ENCODE measurements at regions not wholly inside any gene's neighbourhood (a gene's known extent, or its start where the extent isn't known, plus 50 kb on each side); places are given as distances from the start of the nearest gene placed in this dataset.

- H3K9me3 ChIP-seq: no peaks in the 10 kb centered on the region
- no peaks in the 10 kb centered on the region for H3K36me3 ChIP-seq (ENCODE audit: control insufficient read depth, insufficient read depth, low read length)
- DNase-seq: no peak
- Mint-ChIP-seq H3K9me3 (ENCODE audit: unreplicated experiment) (no peaks in the 10 kb centered on the region), H3K27ac (ENCODE audit: unreplicated experiment) (no peak overlapping the region), H3K4me3 (ENCODE audit: unreplicated experiment) (no peak overlapping the region), H3K27me3 (ENCODE audit: insufficient read depth, unreplicated experiment) (no peaks in the 10 kb centered on the region), H3K4me1 (ENCODE audit: low read depth, unreplicated experiment) (peaks cover 24% of the 10 kb centered on the region), H3K36me3 (ENCODE audit: insufficient read depth, unreplicated experiment) (no peaks in the 10 kb centered on the region)
- H3K4me3 ChIP-seq (ENCODE audit: low read depth, low read length): no peak overlapping the region
- ChIA-PET CTCF (no interaction called here), POLR2A (no interaction called here)
- BruUV-seq (replicated peaks): no TSS peak
- TF ChIP-seq CTCF (IDR thresholded peaks at IDR 0.05; ENCODE audit: insufficient read depth in 1 of 2, low read depth in 1 of 2, low read length in 1 of 2, severe bottlenecking in 1 of 2, unreplicated experiment in 1 of 2): no peak
- intact Hi-C loops (cut with micrococcal nuclease; ENCODE audit: unreplicated experiment): no loop called here
- H3K4me1 ChIP-seq: peaks cover 5% of the 10 kb centered on the region; the same call in 1 of the 2 replicates
- no peaks in the 10 kb centered on the region for H3K27me3 ChIP-seq (replicated peaks; ENCODE audit: control insufficient read depth, insufficient read depth, low read length)
These were observed 101.3 kb upstream of the ID2 start for GRCh38 chr2:8580316-8581233.

- intact Hi-C loops (cut with micrococcal nuclease; ENCODE audit: unreplicated experiment): no loop called here
- no peaks in the 10 kb centered on the region for H3K27me3 ChIP-seq (replicated peaks; ENCODE audit: control insufficient read depth, insufficient read depth, low read length)
- POLR2A ChIA-PET: no interaction called here
These were observed 100.7 kb upstream of the ID2 start for GRCh38 chr2:8581234-8581561.

GRCh38 chr2:8581601-8582041, 100.2 kb upstream of the ID2 start:
- no peak for DNase-seq

More at GRCh38 chr2:8581234-8581561, 100.7 kb upstream of the ID2 start:
- Mint-ChIP-seq H3K4me1 (ENCODE audit: low read depth, unreplicated experiment) (peaks cover 19% of the 10 kb centered on the region), H3K4me3 (ENCODE audit: unreplicated experiment) (no peak overlapping the region), H3K27me3 (ENCODE audit: insufficient read depth, unreplicated experiment) (no peaks in the 10 kb centered on the region), H3K36me3 (ENCODE audit: insufficient read depth, unreplicated experiment) (no peaks in the 10 kb centered on the region), H3K27ac (ENCODE audit: unreplicated experiment) (no peak overlapping the region), H3K9me3 (ENCODE audit: unreplicated experiment) (no peaks in the 10 kb centered on the region)
- Histone ChIP-seq H3K9me3 (no peaks in the 10 kb centered on the region), H3K4me1 (peaks cover 8% of the 10 kb centered on the region; the same call in 1 of the 2 replicates), H3K4me3 (ENCODE audit: low read depth, low read length) (no peak overlapping the region), H3K36me3 (ENCODE audit: control insufficient read depth, insufficient read depth, low read length) (no peaks in the 10 kb centered on the region)
- no TSS peak for BruUV-seq (replicated peaks)
- no peak for DNase-seq
- no peak for TF ChIP-seq CTCF (IDR thresholded peaks at IDR 0.05; ENCODE audit: insufficient read depth in 1 of 2, low read depth in 1 of 2, low read length in 1 of 2, severe bottlenecking in 1 of 2, unreplicated experiment in 1 of 2)
- CTCF ChIA-PET: no interaction called here

More at GRCh38 chr2:8581601-8582041, 100.2 kb upstream of the ID2 start:
- Histone ChIP-seq H3K36me3 (ENCODE audit: control insufficient read depth, insufficient read depth, low read length) (no peaks in the 10 kb centered on the region), H3K9me3 (no peaks in the 10 kb centered on the region), H3K4me3 (ENCODE audit: low read depth, low read length) (no peak overlapping the region), H3K27me3 (replicated peaks; ENCODE audit: control insufficient read depth, insufficient read depth, low read length) (no peaks in the 10 kb centered on the region), H3K4me1 (peaks cover 8% of the 10 kb centered on the region; the same call in 1 of the 2 replicates)
- H3K9me3 Mint-ChIP-seq (ENCODE audit: unreplicated experiment): no peaks in the 10 kb centered on the region
- H3K27ac Mint-ChIP-seq (ENCODE audit: unreplicated experiment): no peak overlapping the region
- H3K4me3 Mint-ChIP-seq (ENCODE audit: unreplicated experiment): no peak overlapping the region
- H3K4me1 Mint-ChIP-seq (ENCODE audit: low read depth, unreplicated experiment): peaks cover 16% of the 10 kb centered on the region
- intact Hi-C loops (cut with micrococcal nuclease; ENCODE audit: unreplicated experiment): no loop called here
- no TSS peak for BruUV-seq (replicated peaks)
- CTCF ChIA-PET: no interaction called here
- H3K36me3 Mint-ChIP-seq (ENCODE audit: insufficient read depth, unreplicated experiment): no peaks in the 10 kb centered on the region
- POLR2A ChIA-PET: no interaction called here
- H3K27me3 Mint-ChIP-seq (ENCODE audit: insufficient read depth, unreplicated experiment): no peaks in the 10 kb centered on the region
- no peak for TF ChIP-seq CTCF (IDR thresholded peaks at IDR 0.05; ENCODE audit: insufficient read depth in 1 of 2, low read depth in 1 of 2, low read length in 1 of 2, severe bottlenecking in 1 of 2, unreplicated experiment in 1 of 2)

Data from Caco-2 (cell line).